ENCODE measurements at regions not wholly inside any gene's neighbourhood (a gene's known extent, or its start where the extent isn't known, plus 50 kb on each side); places are given as distances from the start of the nearest gene placed in this dataset.
A peak's percentile ranks its signal among the peaks of the same experiment; 100 is the strongest.

GRCh38 chr2:44833171-44834069, 108.1 kb upstream of the SIX3 start:
- Histone ChIP-seq H3K79me2 (ENCODE audit: control insufficient read depth, insufficient read depth, low read length) (no peaks in the 10 kb centered on the region), H4K20me1 (ENCODE audit: control insufficient read depth, insufficient read depth) (no peaks in the 10 kb centered on the region), H3K4me2 (ENCODE audit: control insufficient read depth, insufficient read depth) (peak overlapping the region; percentile 60), H3K27me3 (replicated peaks in 1 of 2; ENCODE audit: control insufficient read depth in 2 of 2, insufficient read depth in 2 of 2, low read length in 1 of 2) (no peaks in the 10 kb centered on the region), H3K9me3 (replicated peaks; ENCODE audit: control insufficient read depth, insufficient read depth, low read length) (peaks cover 8% of the 10 kb centered on the region; the same call in 2 of the 3 replicates), H2AFZ (ENCODE audit: control insufficient read depth, low read depth, low read length) (peak overlapping the region; percentile 13), H3K27ac (ENCODE audit: control insufficient read depth, insufficient read depth) (peak overlapping the region; percentile 62), H3K36me3 (ENCODE audit: control insufficient read depth in 2 of 2, insufficient read depth in 2 of 2, low read length in 1 of 2) (no peaks in the 10 kb centered on the region), H3K4me1 (ENCODE audit: control insufficient read depth, insufficient read depth, low read length) (peaks cover 43% of the 10 kb centered on the region), H3K9ac (ENCODE audit: control insufficient read depth, insufficient read depth, low read length) (no peak overlapping the region), H3K4me3 (peak overlapping the region; percentile 19; the same call in 1 of the 2 replicates)
- DNase-seq (ENCODE audit: low read depth, low spot score) (peak; percentile 86), FAIRE-seq (peak; percentile 88), ATAC-seq (peak; percentile 84)
- SMC1A ChIA-PET (ENCODE audit: uncharacterized antibody, unreplicated experiment) = interaction anchor here (0.5 to 3.4 kb wide), 21 partner anchors 9 to 356 kb away, joined by 3 to 16 read pairs (median 3); no protein-coding TSS in a partner anchor
- 30% methylated on average over 6 of the region's 6 CpGs for WGBS (ENCODE audit: insufficient coverage, insufficient replicate concordance, low lambda C conversion rate, missing lambda C conversion rate)
- CTCF ChIA-PET = interaction anchor here (0.7 to 2.0 kb wide), 5 partner anchors 9 to 706 kb away, joined by 3 to 9 read pairs (median 3); no protein-coding TSS in a partner anchor
- in situ Hi-C loops (cut with MboI) = no loop called here
- intact Hi-C loops (cut with micrococcal nuclease; ENCODE audit: unreplicated experiment) = loop anchor here (1.0 to 10.0 kb wide), 3 partner anchors 55 to 259 kb away; no protein-coding TSS in a partner anchor
- POLR2A ChIA-PET = interaction anchor here (0.7 to 2.2 kb wide), 4 partner anchors 8 to 101 kb away, joined by 3 to 7 read pairs (median 4); no protein-coding TSS in a partner anchor
- BruUV-seq (replicated peaks) = no TSS peak
- RAD21 ChIA-PET (ENCODE audit: unreplicated experiment) = interaction anchor here (0.5 to 2.5 kb wide), 9 partner anchors 27 to 643 kb away, joined by 3 to 11 read pairs (median 4); no protein-coding TSS in a partner anchor
- TF ChIP-seq SRF (IDR thresholded peaks at IDR 0.05; ENCODE audit: low read depth in 2 of 2, low read length in 2 of 2) (no peak), ZNF384 (IDR thresholded peaks at IDR 0.05; ENCODE audit: borderline replicate concordance, low read depth, low read length) (no peak), MYC (IDR thresholded peaks at IDR 0.05; ENCODE audit: insufficient read depth, insufficient read length, insufficient replicate concordance, low read length, severe bottlenecking) (no peak), ZNF24 (IDR thresholded peaks at IDR 0.05) (no peak), NRF1 (conservative IDR thresholded peaks at IDR 0.05; ENCODE audit: low read depth, low read length) (no peak), ZBED1 (IDR thresholded peaks at IDR 0.05; ENCODE audit: borderline replicate concordance) (no peak; the same call in 1 of the 2 replicates), RB1 (IDR thresholded peaks at IDR 0.05; ENCODE audit: borderline replicate concordance) (no peak), PRDM15 (CRISPR knock-in tag; IDR thresholded peaks at IDR 0.05) (no peak), TCF3 (IDR thresholded peaks at IDR 0.05; ENCODE audit: borderline replicate concordance, insufficient read depth, low read depth, low read length) (peak; percentile 38; the same call in 1 of the 2 replicates), BHLHE40 (IDR thresholded peaks at IDR 0.05; ENCODE audit: borderline replicate concordance in 1 of 2, low read depth in 2 of 2, low read length in 1 of 2) (no peak), SMAD1 (IDR thresholded peaks at IDR 0.05; ENCODE audit: low read depth, partially characterized antibody) (no peak), ZNF622 (IDR thresholded peaks at IDR 0.05) (no peak), RUNX3 (IDR thresholded peaks at IDR 0.05; ENCODE audit: low read length) (peak; percentile 56; the same call in 1 of the 2 replicates), RCOR1 (conservative IDR thresholded peaks at IDR 0.05; ENCODE audit: low read depth, low read length) (no peak), NR2F1 (conservative IDR thresholded peaks at IDR 0.05) (no peak; the same call in 1 of the 2 replicates)
- TF ChIP-seq, protein P1, sequence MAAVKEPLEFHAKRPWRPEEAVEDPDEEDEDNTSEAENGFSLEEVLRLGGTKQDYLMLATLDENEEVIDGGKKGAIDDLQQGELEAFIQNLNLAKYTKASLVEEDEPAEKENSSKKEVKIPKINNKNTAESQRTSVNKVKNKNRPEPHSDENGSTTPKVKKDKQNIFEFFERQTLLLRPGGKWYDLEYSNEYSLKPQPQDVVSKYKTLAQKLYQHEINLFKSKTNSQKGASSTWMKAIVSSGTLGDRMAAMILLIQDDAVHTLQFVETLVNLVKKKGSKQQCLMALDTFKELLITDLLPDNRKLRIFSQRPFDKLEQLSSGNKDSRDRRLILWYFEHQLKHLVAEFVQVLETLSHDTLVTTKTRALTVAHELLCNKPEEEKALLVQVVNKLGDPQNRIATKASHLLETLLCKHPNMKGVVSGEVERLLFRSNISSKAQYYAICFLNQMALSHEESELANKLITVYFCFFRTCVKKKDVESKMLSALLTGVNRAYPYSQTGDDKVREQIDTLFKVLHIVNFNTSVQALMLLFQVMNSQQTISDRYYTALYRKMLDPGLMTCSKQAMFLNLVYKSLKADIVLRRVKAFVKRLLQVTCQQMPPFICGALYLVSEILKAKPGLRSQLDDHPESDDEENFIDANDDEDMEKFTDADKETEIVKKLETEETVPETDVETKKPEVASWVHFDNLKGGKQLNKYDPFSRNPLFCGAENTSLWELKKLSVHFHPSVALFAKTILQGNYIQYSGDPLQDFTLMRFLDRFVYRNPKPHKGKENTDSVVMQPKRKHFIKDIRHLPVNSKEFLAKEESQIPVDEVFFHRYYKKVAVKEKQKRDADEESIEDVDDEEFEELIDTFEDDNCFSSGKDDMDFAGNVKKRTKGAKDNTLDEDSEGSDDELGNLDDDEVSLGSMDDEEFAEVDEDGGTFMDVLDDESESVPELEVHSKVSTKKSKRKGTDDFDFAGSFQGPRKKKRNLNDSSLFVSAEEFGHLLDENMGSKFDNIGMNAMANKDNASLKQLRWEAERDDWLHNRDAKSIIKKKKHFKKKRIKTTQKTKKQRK (IDR thresholded peaks at IDR 0.05; ENCODE audit: low read depth, low read length) = no peak

Measured in GM12878 (cell line).